Keratinocyte (primary cell): ENCODE measurements at regions not wholly inside any gene's neighbourhood (a gene's known extent, or its start where the extent isn't known, plus 50 kb on each side); places are given as distances from the start of the nearest gene placed in this dataset.

Experiments used
- DNase-seq: peaks from one replicate; pipeline ENCODE4 v3.0.0-alpha.2; 2011; ENCODE audit warnings: low read depth, missing footprints, low spot score
- FAIRE-seq: peaks from 2 replicates; lab custom pipeline; 2011; peaks lifted over from hg19 to GRCh38; lab: Jason Lieb, UNC
- H2AFZ ChIP-seq: 2 replicates; pipeline ENCODE4 v1.6.0; 2012; ENCODE audit warnings: low read length, control low read depth, inconsistent platforms; ENCODE audit not compliant: control insufficient read depth
- H3K27ac ChIP-seq: 2 replicates; pipeline ENCODE4 v1.5.1; 2011; ENCODE audit warnings: low read length; ENCODE audit not compliant: control insufficient read depth, insufficient read depth
- H3K27me3 ChIP-seq: 3 replicates; pipeline ENCODE4 v1.6.0; 2011; ENCODE audit warnings: low read length; ENCODE audit not compliant: control insufficient read depth, insufficient read depth; ENCODE audit errors: extremely low read depth
- H3K36me3 ChIP-seq, 2 experiments: 2 replicates in 1 of 2; 3 replicates in 1 of 2; pipeline ENCODE4 v1.5.1; 2011; ENCODE audit warnings: low read length in 2 of 2, mild to moderate bottlenecking in 1 of 2; ENCODE audit not compliant: control insufficient read depth in 2 of 2, insufficient read depth in 2 of 2; ENCODE audit errors: extremely low read depth in 1 of 2
- H3K4me1 ChIP-seq: 3 replicates; pipeline ENCODE4 v1.5.1; 2011; ENCODE audit warnings: low read length; ENCODE audit not compliant: control insufficient read depth, insufficient read depth; ENCODE audit errors: extremely low read depth
- H3K4me2 ChIP-seq: 3 replicates; pipeline ENCODE4 v1.6.0; 2011; ENCODE audit warnings: low read depth, low read length; ENCODE audit not compliant: control insufficient read depth, insufficient read depth; ENCODE audit errors: extremely low read depth
- H3K4me3 ChIP-seq, 3 experiments: fragments of 200-600 bp in 1 of 3; sonication (generic) in 1 of 3; 2 replicates in 2 of 3; 3 replicates in 1 of 3; pipeline ENCODE4 v1.5.1; 2011 to 2016; ENCODE audit warnings: low read length in 3 of 3, mild to moderate bottlenecking in 3 of 3, control low read depth in 2 of 3, inconsistent platforms in 1 of 3, low read depth in 1 of 3, mixed read lengths in 1 of 3, mixed run types in 1 of 3, moderate library complexity in 1 of 3; ENCODE audit not compliant: control insufficient read depth in 2 of 3, insufficient read depth in 2 of 3; ENCODE audit errors: extremely low read depth in 1 of 3
- H3K79me2 ChIP-seq: 2 replicates; pipeline ENCODE4 v1.6.0; 2012; ENCODE audit warnings: low read length; ENCODE audit not compliant: control insufficient read depth, insufficient read depth
- H3K9ac ChIP-seq: 3 replicates; pipeline ENCODE4 v1.6.0; 2011; ENCODE audit warnings: low read length; ENCODE audit not compliant: control insufficient read depth, insufficient read depth; ENCODE audit errors: extremely low read depth
- H3K9me1 ChIP-seq: 3 replicates; pipeline ENCODE4 v1.6.0; 2011; ENCODE audit warnings: low read length; ENCODE audit not compliant: control insufficient read depth, insufficient read depth; ENCODE audit errors: extremely low read depth
- H3K9me3 ChIP-seq: 2 replicates; pipeline ENCODE4 v1.5.1; 2012; ENCODE audit warnings: low read depth, low read length; ENCODE audit not compliant: control insufficient read depth
- H4K20me1 ChIP-seq: 3 replicates; pipeline ENCODE4 v1.6.0; 2011; ENCODE audit warnings: low read length; ENCODE audit not compliant: control insufficient read depth, insufficient read depth; ENCODE audit errors: extremely low read depth
- EZH2 ChIP-seq: IDR thresholded peaks from one replicate; pipeline ENCODE4 v1.6.1; 2012; ENCODE audit warnings: inconsistent platforms, mild to moderate bottlenecking, low read length, moderate library complexity
- dilution Hi-C: fragments of 300-500 bp; cut with MboI; formaldehyde crosslinking; loops from one replicate; pipeline ENCODE4 v1.7.0; 2020; ENCODE audit warnings: low sequenced_read_pairs; ENCODE audit not compliant: extremely low pct_ligation_motif_present
- TF ChIP-seq, protein P1 (sequence below), 3 experiments: IDR thresholded peaks in 1 of 3; conservative IDR thresholded peaks in 1 of 3; optimal IDR thresholded peaks in 1 of 3; 2 replicates in 2 of 3; 3 replicates in 1 of 3; pipeline versions ENCODE3 to v1.5.1; 2011; ENCODE audit warnings: low read length in 3 of 3, mild to moderate bottlenecking in 3 of 3, moderate library complexity in 2 of 3, control low read depth in 1 of 3, inconsistent platforms in 1 of 3; ENCODE audit not compliant: insufficient read depth in 2 of 3; ENCODE audit errors: extremely low read depth in 1 of 3

DNA sequence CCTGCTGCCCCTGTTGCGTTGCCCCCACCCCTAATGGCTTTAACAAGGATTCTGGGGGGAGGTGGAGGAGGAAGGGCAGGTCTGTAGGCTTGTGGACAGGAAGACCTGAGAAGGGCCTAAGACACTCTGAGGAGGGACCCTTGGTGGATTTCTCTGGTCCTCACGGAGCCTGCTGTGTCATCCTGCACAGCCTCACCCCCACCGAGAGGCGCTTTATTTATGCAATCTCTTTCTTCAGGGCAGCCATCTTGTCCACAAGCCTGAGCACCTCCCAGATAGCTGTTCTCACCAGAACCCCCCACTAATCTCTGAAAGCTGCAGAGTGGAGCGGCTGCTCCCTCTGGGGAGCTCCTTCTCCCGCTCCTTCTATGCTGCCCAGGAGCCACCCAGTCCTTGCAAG is 59.3 kb upstream of the MLN start:
- H3K4me2 ChIP-seq: no peak overlapping the region
- H3K27me3 ChIP-seq: no peaks in the 10 kb centered on the region

GRCh38 chr6:33862536-33862935 is 58.7 kb upstream of the MLN start:
- Histone ChIP-seq H3K79me2 (no peaks in the 10 kb centered on the region), H3K27ac (no peak overlapping the region), H3K9me1 (no peaks in the 10 kb centered on the region), H3K36me3 (no peaks in the 10 kb centered on the region), H3K4me1 (peaks cover 7% of the 10 kb centered on the region), H3K4me3 (no peak overlapping the region), H3K4me2 (no peak overlapping the region), H3K9ac (no peak overlapping the region), H4K20me1 (no peaks in the 10 kb centered on the region), H2AFZ (no peak overlapping the region), H3K9me3 (no peaks in the 10 kb centered on the region), H3K27me3 (no peaks in the 10 kb centered on the region)
- TF ChIP-seq EZH2: no peak
- TF ChIP-seq, protein P1, sequence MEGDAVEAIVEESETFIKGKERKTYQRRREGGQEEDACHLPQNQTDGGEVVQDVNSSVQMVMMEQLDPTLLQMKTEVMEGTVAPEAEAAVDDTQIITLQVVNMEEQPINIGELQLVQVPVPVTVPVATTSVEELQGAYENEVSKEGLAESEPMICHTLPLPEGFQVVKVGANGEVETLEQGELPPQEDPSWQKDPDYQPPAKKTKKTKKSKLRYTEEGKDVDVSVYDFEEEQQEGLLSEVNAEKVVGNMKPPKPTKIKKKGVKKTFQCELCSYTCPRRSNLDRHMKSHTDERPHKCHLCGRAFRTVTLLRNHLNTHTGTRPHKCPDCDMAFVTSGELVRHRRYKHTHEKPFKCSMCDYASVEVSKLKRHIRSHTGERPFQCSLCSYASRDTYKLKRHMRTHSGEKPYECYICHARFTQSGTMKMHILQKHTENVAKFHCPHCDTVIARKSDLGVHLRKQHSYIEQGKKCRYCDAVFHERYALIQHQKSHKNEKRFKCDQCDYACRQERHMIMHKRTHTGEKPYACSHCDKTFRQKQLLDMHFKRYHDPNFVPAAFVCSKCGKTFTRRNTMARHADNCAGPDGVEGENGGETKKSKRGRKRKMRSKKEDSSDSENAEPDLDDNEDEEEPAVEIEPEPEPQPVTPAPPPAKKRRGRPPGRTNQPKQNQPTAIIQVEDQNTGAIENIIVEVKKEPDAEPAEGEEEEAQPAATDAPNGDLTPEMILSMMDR (optimal IDR thresholded peaks at IDR 0.05 in 1 of 3, IDR thresholded peaks at IDR 0.05 in 1 of 3, conservative IDR thresholded peaks at IDR 0.05 in 1 of 3; ENCODE audit: extremely low read depth in 1 of 3, insufficient read depth in 2 of 3, low read length in 3 of 3): no peak
- FAIRE-seq (no peak), DNase-seq (no peak)
- dilution Hi-C loops: no loop called here

More for the DNA sequence above, 59.3 kb upstream of the MLN start:
- H3K4me1 ChIP-seq: peaks cover 7% of the 10 kb centered on the region
- no peak overlapping the region for H3K9ac ChIP-seq
- H3K4me3 ChIP-seq: no peak overlapping the region
- dilution Hi-C loops: no loop called here
- H3K79me2 ChIP-seq: no peaks in the 10 kb centered on the region
- DNase-seq (no peak), FAIRE-seq (no peak)
- H4K20me1 ChIP-seq: no peaks in the 10 kb centered on the region
- no peaks in the 10 kb centered on the region for H3K9me1 ChIP-seq
- TF ChIP-seq EZH2: no peak
- TF ChIP-seq, protein P1 (optimal IDR thresholded peaks at IDR 0.05 in 1 of 3, IDR thresholded peaks at IDR 0.05 in 1 of 3, conservative IDR thresholded peaks at IDR 0.05 in 1 of 3; ENCODE audit: extremely low read depth in 1 of 3, insufficient read depth in 2 of 3, low read length in 3 of 3): no peak
- H3K9me3 ChIP-seq: no peaks in the 10 kb centered on the region
- no peak overlapping the region for H3K27ac ChIP-seq
- no peaks in the 10 kb centered on the region for H3K36me3 ChIP-seq
- H2AFZ ChIP-seq: no peak overlapping the region
